ENCODE measurements at regions not wholly inside any gene's neighbourhood (a gene's known extent, or its start where the extent isn't known, plus 50 kb on each side); places are given as distances from the start of the nearest gene placed in this dataset.

DNA sequence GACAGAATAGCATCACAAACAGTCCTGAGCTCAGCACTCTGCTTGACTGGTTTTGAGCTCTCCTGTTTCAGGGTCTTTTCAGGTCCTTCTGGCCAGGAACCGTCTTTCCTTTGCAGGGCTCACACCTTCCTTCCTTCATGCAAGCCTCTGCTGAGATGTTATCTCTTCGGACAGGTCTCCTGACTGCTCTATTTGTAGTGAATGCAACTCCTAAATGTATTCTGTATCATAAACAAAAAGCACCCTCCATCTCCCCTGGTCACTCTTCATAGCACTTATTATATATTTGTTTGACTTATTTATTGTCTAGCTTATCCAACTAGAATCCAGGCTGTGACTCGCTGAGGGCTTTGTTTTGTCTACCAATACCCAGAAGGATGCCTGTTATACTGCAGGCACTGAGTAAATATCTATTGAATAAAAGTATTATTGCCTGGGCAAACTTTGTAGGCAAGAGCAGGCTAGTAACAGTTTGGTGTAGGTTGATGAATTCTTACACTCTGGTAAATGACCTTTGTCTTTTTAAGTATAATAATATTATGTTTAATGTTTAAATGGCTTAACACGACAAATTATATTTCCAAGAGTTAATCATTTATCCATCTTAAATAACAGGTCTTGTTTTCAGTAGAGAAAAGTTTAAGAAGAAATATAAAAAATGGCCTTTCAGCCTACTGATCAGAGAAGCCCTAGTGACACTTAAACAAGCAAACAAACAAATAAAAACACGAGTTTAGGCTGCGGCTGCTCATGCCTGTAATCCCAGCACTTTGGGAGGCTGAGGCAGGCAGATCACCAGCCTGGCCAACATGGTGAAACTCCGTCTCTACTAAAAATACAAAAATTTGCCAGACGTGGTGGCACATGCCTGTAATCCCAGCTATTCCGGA is 199.7 kb downstream of the BCAS1 start:
- TF ChIP-seq BHLHE40 (IDR thresholded peaks at IDR 0.05; ENCODE audit: low read depth, low read length), result no peak
- TF ChIP-seq, protein P1, sequence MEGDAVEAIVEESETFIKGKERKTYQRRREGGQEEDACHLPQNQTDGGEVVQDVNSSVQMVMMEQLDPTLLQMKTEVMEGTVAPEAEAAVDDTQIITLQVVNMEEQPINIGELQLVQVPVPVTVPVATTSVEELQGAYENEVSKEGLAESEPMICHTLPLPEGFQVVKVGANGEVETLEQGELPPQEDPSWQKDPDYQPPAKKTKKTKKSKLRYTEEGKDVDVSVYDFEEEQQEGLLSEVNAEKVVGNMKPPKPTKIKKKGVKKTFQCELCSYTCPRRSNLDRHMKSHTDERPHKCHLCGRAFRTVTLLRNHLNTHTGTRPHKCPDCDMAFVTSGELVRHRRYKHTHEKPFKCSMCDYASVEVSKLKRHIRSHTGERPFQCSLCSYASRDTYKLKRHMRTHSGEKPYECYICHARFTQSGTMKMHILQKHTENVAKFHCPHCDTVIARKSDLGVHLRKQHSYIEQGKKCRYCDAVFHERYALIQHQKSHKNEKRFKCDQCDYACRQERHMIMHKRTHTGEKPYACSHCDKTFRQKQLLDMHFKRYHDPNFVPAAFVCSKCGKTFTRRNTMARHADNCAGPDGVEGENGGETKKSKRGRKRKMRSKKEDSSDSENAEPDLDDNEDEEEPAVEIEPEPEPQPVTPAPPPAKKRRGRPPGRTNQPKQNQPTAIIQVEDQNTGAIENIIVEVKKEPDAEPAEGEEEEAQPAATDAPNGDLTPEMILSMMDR (conservative IDR thresholded peaks at IDR 0.05; ENCODE audit: low read depth, low read length), result no peak
- TF ChIP-seq POLR2A (IDR thresholded peaks at IDR 0.05; ENCODE audit: low read depth, low read length), result no peak

Data from IMR-90 (cell line).